H1 (cell line): ENCODE measurements at regions not wholly inside any gene's neighbourhood (a gene's known extent, or its start where the extent isn't known, plus 50 kb on each side); places are given as distances from the start of the nearest gene placed in this dataset.

Experiments used
- CTCF ChIA-PET: fragments of 300-600 bp; sonication (Branson Sonifier 250); formaldehyde crosslinking; loops from one replicate; lab custom pipeline; 2021; ENCODE audit not compliant: partially characterized antibody; lab: Charles Lee
- POLR2A ChIA-PET: fragments of 300-600 bp; sonication (Branson Sonifier 250); formaldehyde crosslinking; loops from one replicate; lab custom pipeline; 2021; ENCODE audit warnings: inconsistent platforms; ENCODE audit not compliant: partially characterized antibody; lab: Charles Lee
- DNase-seq, 2 experiments: peaks; one replicate each; pipeline versions ENCODE4 v3.0.0 to v3.0.0-alpha.2; 2010 to 2022; ENCODE audit warnings: low spot score in 2 of 2, low read depth in 1 of 2, mixed read lengths in 1 of 2
- FAIRE-seq: peaks from 2 replicates; lab custom pipeline; 2011; peaks lifted over from hg19 to GRCh38; lab: Jason Lieb, UNC
- H2AFZ ChIP-seq: 2 replicates; pipeline ENCODE4 v1.8.1; 2012; ENCODE audit warnings: low read length, inconsistent platforms
- H2AK5ac ChIP-seq: 2 replicates; pipeline ENCODE4 v1.6.1; 2013; ENCODE audit warnings: low read depth, low read length
- H2BK120ac ChIP-seq: replicated peaks from 2 replicates; pipeline ENCODE3; 2013; ENCODE audit warnings: low read depth, low read length, inconsistent platforms
- H2BK12ac ChIP-seq: 2 replicates; pipeline ENCODE4 v1.6.1; 2013; ENCODE audit warnings: low read depth, low read length
- H2BK15ac ChIP-seq: 2 replicates; pipeline ENCODE4 v1.6.1; 2013; ENCODE audit warnings: low read length
- H2BK20ac ChIP-seq: 2 replicates; pipeline ENCODE4 v1.6.1; 2013; ENCODE audit warnings: low read length
- H2BK5ac ChIP-seq: 2 replicates; pipeline ENCODE4 v1.6.1; 2013; ENCODE audit warnings: low read depth, low read length
- H3K14ac ChIP-seq: 2 replicates; pipeline ENCODE4 v1.6.1; 2013; ENCODE audit warnings: inconsistent platforms; ENCODE audit not compliant: insufficient read length
- H3K18ac ChIP-seq: 2 replicates; pipeline ENCODE4 v1.6.1; 2013; ENCODE audit warnings: low read length; ENCODE audit errors: extremely low read depth
- H3K23ac ChIP-seq: 2 replicates; pipeline ENCODE4 v1.6.1; 2013; ENCODE audit warnings: inconsistent platforms; ENCODE audit not compliant: insufficient read length
- H3K23me2 ChIP-seq: 2 replicates; pipeline ENCODE4 v1.6.1; 2013; ENCODE audit warnings: low read depth, low read length
- H3K27ac ChIP-seq: 2 replicates; pipeline ENCODE4 v1.6.1; 2011; ENCODE audit warnings: low read depth, low read length, inconsistent platforms
- H3K27me3 ChIP-seq, 4 experiments: replicated peaks in 1 of 4; 1 replicate in 1 of 4; 2 replicates in 3 of 4; pipeline versions ENCODE4 v1.6.1 to v1.8.1; 2011 to 2013; ENCODE audit warnings: low read length in 3 of 4, mild to moderate bottlenecking in 3 of 4, inconsistent platforms in 2 of 4, mixed read lengths in 2 of 4, moderate library complexity in 1 of 4; ENCODE audit not compliant: control insufficient read depth in 3 of 4, insufficient read depth in 3 of 4; ENCODE audit errors: extremely low read depth in 1 of 4
- H3K36me3 ChIP-seq, 4 experiments: 2 replicates each; pipeline versions ENCODE4 v1.6.1 to v1.8.1; 2011 to 2013; ENCODE audit warnings: mild to moderate bottlenecking in 4 of 4, low read length in 3 of 4, moderate library complexity in 2 of 4, control low read depth in 1 of 4, inconsistent platforms in 1 of 4; ENCODE audit not compliant: insufficient read depth in 4 of 4, control insufficient read depth in 2 of 4
- H3K4ac ChIP-seq: replicated peaks from 2 replicates; pipeline ENCODE3; 2013; ENCODE audit warnings: low read length, low read depth, mixed read lengths, inconsistent platforms; ENCODE audit not compliant: insufficient read length
- H3K4me1 ChIP-seq, 4 experiments: replicated peaks in 1 of 4; 1 replicate in 1 of 4; 2 replicates in 3 of 4; pipeline versions ENCODE4 v1.6.1 to v1.8.1; 2011 to 2013; ENCODE audit warnings: low read length in 3 of 4, inconsistent platforms in 2 of 4, mixed read lengths in 1 of 4; ENCODE audit not compliant: insufficient read depth in 4 of 4, control insufficient read depth in 3 of 4
- H3K4me2 ChIP-seq, 2 experiments: 2 replicates each; pipeline versions ENCODE4 v1.6.1 to v1.8.1; 2011 to 2013; ENCODE audit warnings: low read depth in 2 of 2, low read length in 2 of 2, control low read depth in 1 of 2, inconsistent platforms in 1 of 2, mild to moderate bottlenecking in 1 of 2; ENCODE audit not compliant: insufficient read depth in 1 of 2
- H3K4me3 ChIP-seq, 4 experiments: fragments of 200-600, 300-600 bp in 1 of 4; sonication (generic), shearing (Covaris generic), sonication (Bioruptor Twin) in 1 of 4; 2 replicates each; pipeline versions ENCODE4 v1.5.1 to v1.8.1; 2011 to 2016; ENCODE audit warnings: low read length in 4 of 4, low read depth in 3 of 4, control low read depth in 2 of 4, inconsistent platforms in 2 of 4, mild to moderate bottlenecking in 2 of 4, mixed read lengths in 1 of 4, moderate library complexity in 1 of 4; ENCODE audit not compliant: insufficient read depth in 2 of 4; ENCODE audit errors: extremely low read depth in 1 of 4
- H3K56ac ChIP-seq: replicated peaks from 2 replicates; pipeline ENCODE3; 2013; ENCODE audit warnings: low read depth, mild to moderate bottlenecking, mixed read lengths, low read length, inconsistent platforms; ENCODE audit not compliant: insufficient read length
- H3K79me1 ChIP-seq: 2 replicates; pipeline ENCODE4 v1.6.1; 2013; ENCODE audit warnings: low read depth, low read length, control low read depth
- H3K79me2 ChIP-seq, 2 experiments: 2 replicates each; pipeline versions ENCODE4 v1.6.1 to v1.8.1; 2012 to 2013; ENCODE audit warnings: low read length in 2 of 2, mild to moderate bottlenecking in 2 of 2, inconsistent platforms in 1 of 2; ENCODE audit not compliant: insufficient read depth in 2 of 2, control insufficient read depth in 1 of 2
- H3K9ac ChIP-seq, 4 experiments: replicated peaks in 1 of 4; 1 replicate in 1 of 4; 2 replicates in 3 of 4; pipeline versions ENCODE4 v1.6.1 to v1.8.1; 2011 to 2013; ENCODE audit warnings: low read depth in 3 of 4, low read length in 3 of 4, control low read depth in 2 of 4, mild to moderate bottlenecking in 2 of 4, moderate library complexity in 2 of 4, inconsistent platforms in 1 of 4; ENCODE audit errors: extremely low read depth in 1 of 4
- H3K9me3 ChIP-seq, 2 experiments: 2 replicates each; pipeline versions ENCODE4 v1.6.1 to v1.8.1; 2012 to 2013; ENCODE audit warnings: mild to moderate bottlenecking in 2 of 2, moderate library complexity in 2 of 2, control low read depth in 1 of 2, inconsistent platforms in 1 of 2, low read depth in 1 of 2, low read length in 1 of 2, mixed read lengths in 1 of 2; ENCODE audit not compliant: insufficient read depth in 2 of 2
- H4K20me1 ChIP-seq, 2 experiments: replicated peaks in 1 of 2; 2 replicates each; pipeline versions ENCODE3 to v1.8.1; 2011 to 2013; ENCODE audit warnings: inconsistent platforms in 2 of 2, low read length in 2 of 2, mild to moderate bottlenecking in 1 of 2; ENCODE audit not compliant: insufficient read depth in 2 of 2, control insufficient read depth in 1 of 2
- H4K5ac ChIP-seq: 2 replicates; pipeline ENCODE4 v1.6.1; 2013; ENCODE audit warnings: low read length, low read depth, mixed read lengths, inconsistent platforms; ENCODE audit not compliant: insufficient read length
- H4K8ac ChIP-seq: 2 replicates; pipeline ENCODE4 v1.8.0; 2013; ENCODE audit warnings: mild to moderate bottlenecking, moderate library complexity, low read length, inconsistent platforms; ENCODE audit not compliant: insufficient read depth; ENCODE audit errors: extremely low read depth
- H4K91ac ChIP-seq: replicated peaks from 2 replicates; pipeline ENCODE3; 2013; ENCODE audit warnings: low read length, mixed read lengths, inconsistent platforms; ENCODE audit not compliant: insufficient read length
- CHD1 ChIP-seq: IDR thresholded peaks from 2 replicates; pipeline ENCODE4 v1.6.1; 2012; ENCODE audit warnings: low read depth, low read length, improper control_type of control experiment
- FOSL1 ChIP-seq: IDR thresholded peaks from 2 replicates; pipeline ENCODE4 v1.6.1; 2011; ENCODE audit warnings: mild to moderate bottlenecking, low read depth, low read length, moderate library complexity; ENCODE audit not compliant: insufficient read depth
- POU5F1 ChIP-seq: IDR thresholded peaks from 2 replicates; pipeline ENCODE4 v1.6.1; 2011; ENCODE audit warnings: low read depth, mild to moderate bottlenecking, low read length, moderate library complexity
- RNF2 ChIP-seq: fragments of 200-900, 300-1000 bp; sonication (generic); IDR thresholded peaks from 2 replicates; pipeline ENCODE4 v1.7.1; 2016; ENCODE audit warnings: borderline replicate concordance, low read depth, mild to moderate bottlenecking, antibody characterized with exemption, low read length; ENCODE audit not compliant: poor library complexity, severe bottlenecking; ENCODE audit errors: missing control alignments
- RXRA ChIP-seq: IDR thresholded peaks from 2 replicates; pipeline ENCODE4 v1.6.1; 2011; ENCODE audit warnings: low read depth, mild to moderate bottlenecking, low read length, moderate library complexity; ENCODE audit not compliant: insufficient read depth
- ZNF274 ChIP-seq: IDR thresholded peaks from 2 replicates; pipeline ENCODE4 v1.7.0; 2012; ENCODE audit warnings: low read length, borderline replicate concordance; ENCODE audit errors: extremely low read depth
- WGBS, 2 experiments: shearing (Covaris generic) in 1 of 2; methylation state at CpG; one replicate each; pipeline versions ENCODE4 v1.1.6 to v1.1.7; 2013 to 2015; ENCODE audit warnings: low lambda C conversion rate in 2 of 2, mixed read lengths in 2 of 2, inconsistent platforms in 1 of 2, low coverage in 1 of 2, missing lambda C conversion rate in 1 of 2; ENCODE audit not compliant: insufficient replicate concordance in 2 of 2, insufficient coverage in 1 of 2, insufficient read length in 1 of 2; ENCODE audit errors: extremely low coverage in 1 of 2, missing lambda C conversion rate in 1 of 2; 5-methylcytosine and 5-hydroxymethylcytosine counted together
- TF ChIP-seq, protein P1 (sequence below), 3 experiments: IDR thresholded peaks; 1 replicate in 2 of 3; 2 replicates in 1 of 3; pipeline versions ENCODE4 v1.5.1 to v1.6.1; 2011; ENCODE audit warnings: low read length in 3 of 3, mild to moderate bottlenecking in 3 of 3, inconsistent platforms in 2 of 3, low read depth in 1 of 3, moderate library complexity in 1 of 3; ENCODE audit not compliant: insufficient read depth in 1 of 3; ENCODE audit errors: control extremely low read depth in 1 of 3

DNA sequence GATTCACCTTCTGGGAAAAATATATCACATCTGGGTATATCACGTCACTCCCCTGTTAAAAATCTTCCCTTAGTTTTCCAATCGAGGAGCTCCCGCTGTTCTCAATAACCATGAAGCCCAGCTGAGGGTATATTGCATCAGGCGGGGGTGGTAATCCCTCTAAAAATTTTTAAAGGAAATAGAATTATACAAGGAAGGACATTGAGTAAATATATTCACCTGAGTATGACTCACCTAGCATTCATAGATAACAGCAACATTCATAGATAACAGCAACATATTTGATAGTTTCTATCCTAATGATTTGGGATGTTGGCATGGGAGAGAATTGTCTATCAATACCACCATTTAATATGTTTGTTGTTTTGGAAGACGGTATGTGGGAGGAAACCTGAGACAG is 473.6 kb downstream of the RMST start:
- Histone ChIP-seq H3K79me1 (no peaks in the 10 kb centered on the region), H2AFZ (no peak overlapping the region), H4K91ac (no peak overlapping the region), H3K18ac (no peak overlapping the region), H2BK120ac (no peak overlapping the region), H4K20me1 (no peaks in the 10 kb centered on the region), H2BK5ac (no peak overlapping the region), H3K14ac (no peak overlapping the region), H3K9me3 (no peaks in the 10 kb centered on the region), H3K27me3 (no peaks in the 10 kb centered on the region), H3K4me2 (no peak overlapping the region), H3K23ac (no peak overlapping the region), H3K4me1 (no peaks in the 10 kb centered on the region), H3K27ac (no peak overlapping the region), H4K5ac (no peak overlapping the region), H2BK15ac (no peak overlapping the region), H2AK5ac (no peak overlapping the region), H3K4ac (no peak overlapping the region), H3K4me3 (no peak overlapping the region), H2BK20ac (no peak overlapping the region), H2BK12ac (no peak overlapping the region), H3K79me2 (no peaks in the 10 kb centered on the region), H3K56ac (no peak overlapping the region), H3K9ac (no peak overlapping the region), H3K36me3 (no peaks in the 10 kb centered on the region), H3K23me2 (no peaks in the 10 kb centered on the region; the same call in 1 of the 2 replicates), H4K8ac (no peak overlapping the region)
- POLR2A ChIA-PET: no interaction called here
- FAIRE-seq (no peak), DNase-seq (no peak)
- TF ChIP-seq POU5F1 (no peak), ZNF274 (no peak), RXRA (no peak), FOSL1 (no peak), CHD1 (no peak), RNF2 (no peak)
- TF ChIP-seq, protein P1, sequence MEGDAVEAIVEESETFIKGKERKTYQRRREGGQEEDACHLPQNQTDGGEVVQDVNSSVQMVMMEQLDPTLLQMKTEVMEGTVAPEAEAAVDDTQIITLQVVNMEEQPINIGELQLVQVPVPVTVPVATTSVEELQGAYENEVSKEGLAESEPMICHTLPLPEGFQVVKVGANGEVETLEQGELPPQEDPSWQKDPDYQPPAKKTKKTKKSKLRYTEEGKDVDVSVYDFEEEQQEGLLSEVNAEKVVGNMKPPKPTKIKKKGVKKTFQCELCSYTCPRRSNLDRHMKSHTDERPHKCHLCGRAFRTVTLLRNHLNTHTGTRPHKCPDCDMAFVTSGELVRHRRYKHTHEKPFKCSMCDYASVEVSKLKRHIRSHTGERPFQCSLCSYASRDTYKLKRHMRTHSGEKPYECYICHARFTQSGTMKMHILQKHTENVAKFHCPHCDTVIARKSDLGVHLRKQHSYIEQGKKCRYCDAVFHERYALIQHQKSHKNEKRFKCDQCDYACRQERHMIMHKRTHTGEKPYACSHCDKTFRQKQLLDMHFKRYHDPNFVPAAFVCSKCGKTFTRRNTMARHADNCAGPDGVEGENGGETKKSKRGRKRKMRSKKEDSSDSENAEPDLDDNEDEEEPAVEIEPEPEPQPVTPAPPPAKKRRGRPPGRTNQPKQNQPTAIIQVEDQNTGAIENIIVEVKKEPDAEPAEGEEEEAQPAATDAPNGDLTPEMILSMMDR (IDR thresholded peaks at IDR 0.05; ENCODE audit: control extremely low read depth in 1 of 3, insufficient read depth in 1 of 3, low read depth in 1 of 3, low read length in 3 of 3): no peak
- WGBS, 2 experiments: 71% methylated on average over 5 of the region's 5 CpGs; no CpG with 5 or more reads in 1 of the 2 experiments
- CTCF ChIA-PET: interaction anchor here (0.7 to 1.3 kb wide), 3 partner anchors 16 to 118 kb away, joined by 3 read pairs; no protein-coding TSS in a partner anchor
